ENCODE measurements at regions not wholly inside any gene's neighbourhood (a gene's known extent, or its start where the extent isn't known, plus 50 kb on each side); places are given as distances from the start of the nearest gene placed in this dataset.

DNA sequence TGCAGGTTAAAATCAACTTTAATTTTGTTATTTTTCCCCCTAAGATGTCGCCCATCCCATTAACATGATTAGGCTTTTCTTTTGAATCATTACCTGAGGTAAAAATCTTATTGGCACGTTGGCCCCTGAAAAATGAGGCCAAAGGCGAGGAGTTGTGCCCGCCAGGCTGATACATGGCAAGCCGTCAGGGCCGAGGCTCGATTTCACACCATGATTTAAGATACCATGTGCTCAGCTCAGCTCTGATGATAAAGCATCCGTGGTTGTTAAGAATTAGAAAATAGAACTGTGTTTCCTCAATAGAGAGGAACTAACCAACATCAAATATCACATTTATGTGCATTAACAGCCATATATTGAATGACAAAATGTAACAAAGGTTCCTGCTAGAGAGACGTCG is 972.9 kb upstream of the SOX9 start:
- no peak overlapping the region for H3K4me3 ChIP-seq (ENCODE audit: low read length)
- H3K4me2 ChIP-seq (ENCODE audit: low read length): no peak overlapping the region
- H2AFZ ChIP-seq (ENCODE audit: low read length): no peak overlapping the region
- H3K36me3 ChIP-seq (ENCODE audit: low read depth, low read length): no peaks in the 10 kb centered on the region
- no peak overlapping the region for H3K27ac ChIP-seq (ENCODE audit: low read length)
- BruUV-seq (replicated peaks): no TSS peak
- POLR2A ChIA-PET (ENCODE audit: unreplicated experiment): interaction anchor here (0.7 kb wide), 1 partner anchor 1303 kb away, joined by 3 read pairs; no protein-coding TSS in a partner anchor
- H3K4me1 ChIP-seq (ENCODE audit: insufficient read depth, low read length): no peaks in the 10 kb centered on the region
- ATAC-seq: no peak
- H3K9me2 ChIP-seq (replicated peaks; ENCODE audit: low read length): no peaks in the 10 kb centered on the region
- H3K9ac ChIP-seq (ENCODE audit: low read length): no peak overlapping the region
- TF ChIP-seq EZH2 (IDR thresholded peaks at IDR 0.05; ENCODE audit: low read length, unreplicated experiment) (no peak), EZH2phosphoT487 (IDR thresholded peaks at IDR 0.05; ENCODE audit: borderline replicate concordance, low read length) (no peak)
- TF ChIP-seq, protein P1, sequence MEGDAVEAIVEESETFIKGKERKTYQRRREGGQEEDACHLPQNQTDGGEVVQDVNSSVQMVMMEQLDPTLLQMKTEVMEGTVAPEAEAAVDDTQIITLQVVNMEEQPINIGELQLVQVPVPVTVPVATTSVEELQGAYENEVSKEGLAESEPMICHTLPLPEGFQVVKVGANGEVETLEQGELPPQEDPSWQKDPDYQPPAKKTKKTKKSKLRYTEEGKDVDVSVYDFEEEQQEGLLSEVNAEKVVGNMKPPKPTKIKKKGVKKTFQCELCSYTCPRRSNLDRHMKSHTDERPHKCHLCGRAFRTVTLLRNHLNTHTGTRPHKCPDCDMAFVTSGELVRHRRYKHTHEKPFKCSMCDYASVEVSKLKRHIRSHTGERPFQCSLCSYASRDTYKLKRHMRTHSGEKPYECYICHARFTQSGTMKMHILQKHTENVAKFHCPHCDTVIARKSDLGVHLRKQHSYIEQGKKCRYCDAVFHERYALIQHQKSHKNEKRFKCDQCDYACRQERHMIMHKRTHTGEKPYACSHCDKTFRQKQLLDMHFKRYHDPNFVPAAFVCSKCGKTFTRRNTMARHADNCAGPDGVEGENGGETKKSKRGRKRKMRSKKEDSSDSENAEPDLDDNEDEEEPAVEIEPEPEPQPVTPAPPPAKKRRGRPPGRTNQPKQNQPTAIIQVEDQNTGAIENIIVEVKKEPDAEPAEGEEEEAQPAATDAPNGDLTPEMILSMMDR (conservative IDR thresholded peaks at IDR 0.05; ENCODE audit: low read depth, low read length): no peak
- no peaks in the 10 kb centered on the region for H4K20me1 ChIP-seq (ENCODE audit: low read length)
- no peaks in the 10 kb centered on the region for H3K9me3 ChIP-seq (ENCODE audit: low read length)
- intact Hi-C loops (cut with micrococcal nuclease): no loop called here
- no peaks in the 10 kb centered on the region for H3K27me3 ChIP-seq (ENCODE audit: low read length)
- no peak for DNase-seq
- no peaks in the 10 kb centered on the region for H3K79me2 ChIP-seq (ENCODE audit: low read length)
- H3F3A ChIP-seq (ENCODE audit: low read length, unreplicated experiment): no peaks in the 10 kb centered on the region
- CTCF ChIA-PET: no interaction called here

DNA sequence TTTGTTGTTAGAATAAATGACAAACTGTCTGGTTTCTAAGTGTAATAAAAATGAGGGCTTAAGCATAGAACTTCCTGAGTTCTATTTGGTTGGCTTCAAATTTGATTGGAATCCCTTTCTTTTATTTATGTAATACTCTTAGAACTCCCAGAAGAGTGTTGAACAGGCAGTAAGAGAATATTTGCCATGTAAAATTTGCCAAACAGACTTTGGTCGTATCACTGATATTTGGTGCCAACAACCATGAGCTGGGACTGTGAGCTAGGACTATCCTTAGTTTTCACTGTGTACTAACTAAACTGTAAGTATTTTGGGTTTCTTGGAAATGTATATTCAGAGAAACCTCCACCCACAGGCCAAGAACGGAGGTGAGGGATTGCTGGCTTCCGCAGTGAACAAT is 971.2 kb upstream of the SOX9 start:
- H3F3A ChIP-seq (ENCODE audit: low read length, unreplicated experiment): no peaks in the 10 kb centered on the region
- intact Hi-C loops (cut with micrococcal nuclease): no loop called here
- no peaks in the 10 kb centered on the region for H3K9me3 ChIP-seq (ENCODE audit: low read length)
- TF ChIP-seq EZH2phosphoT487 (IDR thresholded peaks at IDR 0.05; ENCODE audit: borderline replicate concordance, low read length) (no peak), EZH2 (IDR thresholded peaks at IDR 0.05; ENCODE audit: low read length, unreplicated experiment) (no peak)
- TF ChIP-seq, protein P1 (conservative IDR thresholded peaks at IDR 0.05; ENCODE audit: low read depth, low read length): no peak
- BruUV-seq (replicated peaks): no TSS peak
- ChIA-PET POLR2A (ENCODE audit: unreplicated experiment) (no interaction called here), CTCF (no interaction called here)
- no peaks in the 10 kb centered on the region for H3K4me1 ChIP-seq (ENCODE audit: insufficient read depth, low read length)
- H3K27me3 ChIP-seq (ENCODE audit: low read length): no peaks in the 10 kb centered on the region
- ATAC-seq: no peak
- no peaks in the 10 kb centered on the region for H3K79me2 ChIP-seq (ENCODE audit: low read length)
- no peaks in the 10 kb centered on the region for H4K20me1 ChIP-seq (ENCODE audit: low read length)
- no peak overlapping the region for H3K9ac ChIP-seq (ENCODE audit: low read length)
- H3K9me2 ChIP-seq (replicated peaks; ENCODE audit: low read length): no peaks in the 10 kb centered on the region
- no peak for DNase-seq
- H3K36me3 ChIP-seq (ENCODE audit: low read depth, low read length): no peaks in the 10 kb centered on the region
- no peak overlapping the region for H2AFZ ChIP-seq (ENCODE audit: low read length)
- H3K4me3 ChIP-seq (ENCODE audit: low read length): no peak overlapping the region
- H3K4me2 ChIP-seq (ENCODE audit: low read length): no peak overlapping the region
- H3K27ac ChIP-seq (ENCODE audit: low read length): no peak overlapping the region

DNA sequence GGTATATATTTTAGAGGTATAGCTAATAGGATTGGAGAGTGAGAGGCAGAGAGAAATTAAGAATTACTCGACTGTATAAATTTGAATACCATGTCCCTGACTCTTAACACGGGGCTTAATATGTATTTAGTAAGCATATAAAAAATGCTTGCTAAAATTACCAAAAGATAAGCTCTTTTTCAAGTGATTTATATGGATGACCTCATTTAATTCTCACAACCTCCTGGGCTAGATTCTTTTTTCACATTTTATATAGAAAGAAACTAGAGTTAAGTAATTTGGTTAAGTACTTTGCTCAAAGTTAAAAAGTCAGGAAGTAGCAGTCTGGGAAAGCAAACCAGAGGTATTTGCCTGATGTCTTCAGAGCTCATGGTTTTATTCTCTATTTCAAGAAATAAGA is 963.5 kb upstream of the SOX9 start:
- no peaks in the 10 kb centered on the region for H3K79me2 ChIP-seq (ENCODE audit: low read length)
- TF ChIP-seq, protein P1 (conservative IDR thresholded peaks at IDR 0.05; ENCODE audit: low read depth, low read length): no peak
- no peak for TF ChIP-seq EZH2 (IDR thresholded peaks at IDR 0.05; ENCODE audit: low read length, unreplicated experiment)
- no peak for TF ChIP-seq EZH2phosphoT487 (IDR thresholded peaks at IDR 0.05; ENCODE audit: borderline replicate concordance, low read length)
- no peak for ATAC-seq

More for the DNA sequence above, 963.5 kb upstream of the SOX9 start:
- H3K9me3 ChIP-seq (ENCODE audit: low read length): no peaks in the 10 kb centered on the region
- CTCF ChIA-PET: no interaction called here
- no peak overlapping the region for H3K9ac ChIP-seq (ENCODE audit: low read length)
- no peaks in the 10 kb centered on the region for H3K9me2 ChIP-seq (replicated peaks; ENCODE audit: low read length)
- no TSS peak for BruUV-seq (replicated peaks)
- no peak for DNase-seq
- no peak overlapping the region for H3K4me2 ChIP-seq (ENCODE audit: low read length)
- no peaks in the 10 kb centered on the region for H3K4me1 ChIP-seq (ENCODE audit: insufficient read depth, low read length)
- H3K4me3 ChIP-seq (ENCODE audit: low read length): no peak overlapping the region
- no peak overlapping the region for H2AFZ ChIP-seq (ENCODE audit: low read length)
- no peaks in the 10 kb centered on the region for H3K27me3 ChIP-seq (ENCODE audit: low read length)
- H4K20me1 ChIP-seq (ENCODE audit: low read length): no peaks in the 10 kb centered on the region
- H3F3A ChIP-seq (ENCODE audit: low read length, unreplicated experiment): no peaks in the 10 kb centered on the region
- no peaks in the 10 kb centered on the region for H3K36me3 ChIP-seq (ENCODE audit: low read depth, low read length)
- intact Hi-C loops (cut with micrococcal nuclease): no loop called here
- H3K27ac ChIP-seq (ENCODE audit: low read length): no peak overlapping the region
- POLR2A ChIA-PET (ENCODE audit: unreplicated experiment): interaction anchor here (0.7 kb wide), 1 partner anchor 1310 kb away, joined by 6 read pairs; no protein-coding TSS in a partner anchor
